A673 (cell line): ENCODE measurements at regions not wholly inside any gene's neighbourhood (a gene's known extent, or its start where the extent isn't known, plus 50 kb on each side); places are given as distances from the start of the nearest gene placed in this dataset.

Experiments
- BruUV-seq: library from RNA; stranded (reverse); fragments of 400-500 nt; replicated peaks from 2 replicates; lab custom pipeline; 2021; lab: Mats Ljungman, UMichigan
- CTCF ChIA-PET: fragments of 300-600 bp; sonication (Branson Sonifier 250); formaldehyde crosslinking; loops from one replicate; lab custom pipeline; 2022; ENCODE audit warnings: antibody characterized with exemption; lab: Charles Lee
- POLR2A ChIA-PET: fragments of 300-600 bp; sonication (Branson Sonifier 250); formaldehyde crosslinking; loops from one replicate; lab custom pipeline; 2022; ENCODE audit warnings: antibody characterized with exemption; ENCODE audit not compliant: low non-redundant PET; lab: Charles Lee
- DNase-seq: peaks from one replicate; pipeline ENCODE4 v3.0.0-alpha.2; 2015; ENCODE audit warnings: low spot score
- H3K27ac ChIP-seq: fragments of 200-600 bp; sonication (generic); 2 replicates; pipeline ENCODE4 v1.5.1; 2016; ENCODE audit warnings: mixed run types, low read depth, mild to moderate bottlenecking, mixed read lengths, antibody characterized with exemption, low read length; ENCODE audit not compliant: poor library complexity, severe bottlenecking
- H3K27me3 ChIP-seq: fragments of 200-600 bp; sonication (generic); replicated peaks from 2 replicates; pipeline ENCODE4 v1.6.1; 2017; ENCODE audit warnings: mixed run types, low read depth, mild to moderate bottlenecking, mixed read lengths, antibody characterized with exemption, low read length; ENCODE audit not compliant: insufficient read depth, poor library complexity
- H3K36me3 ChIP-seq: fragments of 200-600 bp; sonication (generic); 2 replicates; pipeline ENCODE4 v1.6.1; 2016; ENCODE audit warnings: mixed run types, mild to moderate bottlenecking, mixed read lengths, antibody characterized with exemption, low read length; ENCODE audit not compliant: insufficient read depth, poor library complexity, severe bottlenecking
- H3K4me1 ChIP-seq: fragments of 200-600 bp; sonication (generic); 2 replicates; pipeline ENCODE4 v1.6.1; 2017; ENCODE audit warnings: mixed run types, mild to moderate bottlenecking, mixed read lengths, antibody characterized with exemption, low read length; ENCODE audit not compliant: insufficient read depth, poor library complexity, severe bottlenecking
- H3K4me3 ChIP-seq: fragments of 200-600 bp; sonication (generic); 2 replicates; pipeline ENCODE4 v1.5.1; 2016; ENCODE audit warnings: low read depth, mixed run types, mild to moderate bottlenecking, mixed read lengths, low read length; ENCODE audit not compliant: poor library complexity, severe bottlenecking
- H3K9me3 ChIP-seq: fragments of 200-600 bp; sonication (generic); 2 replicates; pipeline ENCODE4 v1.6.1; 2016; ENCODE audit warnings: mixed run types, low read depth, mild to moderate bottlenecking, mixed read lengths, antibody characterized with exemption, low read length; ENCODE audit not compliant: poor library complexity, severe bottlenecking
- EZH2 ChIP-seq: fragments of 200-600 bp; sonication (generic); IDR thresholded peaks from 2 replicates; pipeline ENCODE4 v1.6.1; 2017; ENCODE audit warnings: borderline replicate concordance, low read depth, mild to moderate bottlenecking, mixed read lengths, antibody characterized with exemption, low read length; ENCODE audit not compliant: poor library complexity, severe bottlenecking
- intact Hi-C: fragments of 100-400 bp; cut with micrococcal nuclease; formaldehyde crosslinking; loops from one replicate; pipeline ENCODE4 v1.10.0; 2022; ENCODE audit not compliant: unreplicated experiment
- TF ChIP-seq, protein P1 (sequence below): fragments of 300-800, 200-600 bp; sonication (generic); conservative IDR thresholded peaks from 2 replicates; pipeline ENCODE4 v1.5.1; 2017; ENCODE audit warnings: low read depth, mild to moderate bottlenecking, antibody characterized with exemption, low read length, moderate library complexity, mixed read lengths

DNA sequence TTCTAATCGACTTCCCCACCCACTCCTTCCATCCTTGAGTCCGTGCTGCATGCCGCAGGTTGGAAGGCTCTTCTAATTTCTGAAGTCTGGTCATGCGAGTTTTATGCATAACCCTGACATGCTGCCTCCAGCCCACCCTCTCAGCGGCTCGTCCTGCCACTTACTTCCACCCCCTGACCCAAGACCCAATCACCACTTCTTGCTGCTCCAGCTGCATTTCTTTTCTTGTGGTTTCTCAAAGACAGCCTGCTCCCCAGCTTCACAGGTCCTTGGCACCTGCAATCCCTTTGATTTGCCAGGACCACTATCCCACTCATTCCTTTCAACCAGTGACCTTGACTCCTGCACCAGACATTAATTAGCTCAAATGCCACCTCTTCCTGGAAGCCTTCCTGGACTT is 486.7 kb downstream of the VRK1 start:
- TF ChIP-seq, protein P1, sequence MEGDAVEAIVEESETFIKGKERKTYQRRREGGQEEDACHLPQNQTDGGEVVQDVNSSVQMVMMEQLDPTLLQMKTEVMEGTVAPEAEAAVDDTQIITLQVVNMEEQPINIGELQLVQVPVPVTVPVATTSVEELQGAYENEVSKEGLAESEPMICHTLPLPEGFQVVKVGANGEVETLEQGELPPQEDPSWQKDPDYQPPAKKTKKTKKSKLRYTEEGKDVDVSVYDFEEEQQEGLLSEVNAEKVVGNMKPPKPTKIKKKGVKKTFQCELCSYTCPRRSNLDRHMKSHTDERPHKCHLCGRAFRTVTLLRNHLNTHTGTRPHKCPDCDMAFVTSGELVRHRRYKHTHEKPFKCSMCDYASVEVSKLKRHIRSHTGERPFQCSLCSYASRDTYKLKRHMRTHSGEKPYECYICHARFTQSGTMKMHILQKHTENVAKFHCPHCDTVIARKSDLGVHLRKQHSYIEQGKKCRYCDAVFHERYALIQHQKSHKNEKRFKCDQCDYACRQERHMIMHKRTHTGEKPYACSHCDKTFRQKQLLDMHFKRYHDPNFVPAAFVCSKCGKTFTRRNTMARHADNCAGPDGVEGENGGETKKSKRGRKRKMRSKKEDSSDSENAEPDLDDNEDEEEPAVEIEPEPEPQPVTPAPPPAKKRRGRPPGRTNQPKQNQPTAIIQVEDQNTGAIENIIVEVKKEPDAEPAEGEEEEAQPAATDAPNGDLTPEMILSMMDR, result no peak
- TF ChIP-seq EZH2, result no peak
- no peak overlapping the region for H3K4me3 ChIP-seq
- no peaks in the 10 kb centered on the region for H3K4me1 ChIP-seq
- H3K27me3 ChIP-seq, result no peaks in the 10 kb centered on the region
- no peaks in the 10 kb centered on the region for H3K9me3 ChIP-seq
- ChIA-PET POLR2A (no interaction called here), CTCF (no interaction called here)
- H3K27ac ChIP-seq, result no peak overlapping the region
- BruUV-seq, result no TSS peak
- DNase-seq, result no peak
- intact Hi-C loops, result no loop called here
- H3K36me3 ChIP-seq, result no peaks in the 10 kb centered on the region

DNA sequence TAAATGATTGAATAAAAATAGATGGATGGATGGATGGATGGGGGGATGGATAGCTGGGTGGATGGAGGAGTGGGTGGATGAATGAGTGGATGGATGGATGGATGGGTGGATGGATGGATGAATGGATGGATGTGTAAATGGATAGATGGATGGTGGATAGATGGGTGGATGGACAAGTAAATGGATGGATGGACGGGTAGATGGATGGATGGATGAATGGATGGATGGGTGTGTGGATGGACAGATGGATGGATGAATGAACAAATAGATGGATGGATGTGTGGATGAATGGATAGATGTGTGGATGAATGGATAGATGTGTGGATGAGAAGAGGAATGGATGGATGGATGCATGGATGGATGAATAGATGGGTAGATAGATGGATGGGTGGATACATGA is 490.8 kb downstream of the VRK1 start:
- H3K9me3 ChIP-seq, result no peaks in the 10 kb centered on the region
- H3K36me3 ChIP-seq, result no peaks in the 10 kb centered on the region
- ChIA-PET CTCF (no interaction called here), POLR2A (interaction anchor here (0.6 kb wide), 1 partner anchor 70 kb away, joined by 7 read pairs; no protein-coding TSS in a partner anchor)
- H3K27ac ChIP-seq, result no peak overlapping the region
- H3K27me3 ChIP-seq, result no peaks in the 10 kb centered on the region
- intact Hi-C loops, result no loop called here
- no peak overlapping the region for H3K4me3 ChIP-seq
- no TSS peak for BruUV-seq
- peaks cover 1% of the 10 kb centered on the region for H3K4me1 ChIP-seq
- TF ChIP-seq, protein P1, result no peak
- TF ChIP-seq EZH2, result no peak
- no peak for DNase-seq

DNA sequence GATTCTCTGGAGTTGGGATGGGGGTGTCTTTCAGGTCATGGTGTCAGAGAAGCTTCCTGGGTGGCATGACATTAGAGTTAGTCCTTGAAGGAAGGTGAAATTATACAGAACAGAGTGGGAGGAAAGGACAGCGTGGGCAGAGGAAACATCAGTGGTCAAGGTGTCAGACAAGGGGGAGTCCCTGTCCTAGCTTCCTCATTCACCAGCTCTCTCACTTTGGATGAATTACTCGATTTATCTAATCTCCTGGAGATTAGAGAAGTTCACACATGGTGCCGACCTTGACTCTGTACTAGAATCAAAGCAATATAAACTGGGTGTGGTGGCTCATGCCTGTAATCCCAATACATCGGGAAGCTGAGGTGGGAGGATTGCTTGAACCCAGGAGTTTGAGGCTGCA is 492.9 kb downstream of the VRK1 start:
- Histone ChIP-seq H3K27me3 (no peaks in the 10 kb centered on the region), H3K27ac (no peak overlapping the region), H3K4me1 (peaks cover 15% of the 10 kb centered on the region), H3K9me3 (no peaks in the 10 kb centered on the region), H3K36me3 (no peaks in the 10 kb centered on the region), H3K4me3 (no peak overlapping the region)
- CTCF ChIA-PET, result no interaction called here
- DNase-seq, result no peak
- POLR2A ChIA-PET, result no interaction called here
- intact Hi-C loops, result no loop called here
- no peak for TF ChIP-seq EZH2
- TF ChIP-seq, protein P1, result no peak
- BruUV-seq, result no TSS peak
